Activated CD8-positive, alpha-beta memory T cell treated with anti-CD3 and anti-CD28 coated beads for 24 hours (primary cell): ENCODE measurements at regions not wholly inside any gene's neighbourhood (a gene's known extent, or its start where the extent isn't known, plus 50 kb on each side); places are given as distances from the start of the nearest gene placed in this dataset.
"Not testable (repeated sequence)": the region's sequence is repeated elsewhere in the genome, so short reads cannot be mapped to it uniquely, and the experiment has no call there.

Source experiments
- DNase-seq: peaks from one replicate; pipeline ENCODE4 v3.0.0-alpha.2; 2020

DNA sequence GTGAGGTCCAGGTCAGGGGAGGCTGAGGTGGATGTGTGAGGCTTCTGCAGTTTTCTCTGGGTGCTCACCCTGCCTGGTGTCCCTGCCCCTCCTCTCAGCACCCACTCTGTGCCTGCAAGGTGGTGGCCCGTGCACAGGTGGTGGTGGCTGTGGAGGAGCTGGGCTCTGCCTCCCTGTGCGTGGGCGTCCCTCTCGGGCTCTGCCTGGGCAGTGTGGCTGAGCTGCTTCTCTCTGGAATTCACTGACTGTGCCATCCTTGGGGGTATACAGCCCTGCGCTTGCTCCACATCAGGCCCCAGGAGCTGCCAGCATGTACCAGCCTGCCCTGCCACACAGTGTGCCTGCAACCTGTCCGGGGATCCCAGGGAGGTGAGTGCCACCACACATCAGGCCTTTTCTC lies 369.8 kb downstream of the TMEM121 start:
- not testable (repeated sequence) for DNase-seq

- DNase-seq, result not testable (repeated sequence)
Observed at GRCh38 chr14:105896961-105897724, 370.8 kb downstream of the TMEM121 start.

GRCh38 chr14:105897725-105898113 lies 371.3 kb downstream of the TMEM121 start:
- no peak for DNase-seq

GRCh38 chr14:105898482-105899010 lies 372.2 kb downstream of the TMEM121 start:
- no peak for DNase-seq

DNA sequence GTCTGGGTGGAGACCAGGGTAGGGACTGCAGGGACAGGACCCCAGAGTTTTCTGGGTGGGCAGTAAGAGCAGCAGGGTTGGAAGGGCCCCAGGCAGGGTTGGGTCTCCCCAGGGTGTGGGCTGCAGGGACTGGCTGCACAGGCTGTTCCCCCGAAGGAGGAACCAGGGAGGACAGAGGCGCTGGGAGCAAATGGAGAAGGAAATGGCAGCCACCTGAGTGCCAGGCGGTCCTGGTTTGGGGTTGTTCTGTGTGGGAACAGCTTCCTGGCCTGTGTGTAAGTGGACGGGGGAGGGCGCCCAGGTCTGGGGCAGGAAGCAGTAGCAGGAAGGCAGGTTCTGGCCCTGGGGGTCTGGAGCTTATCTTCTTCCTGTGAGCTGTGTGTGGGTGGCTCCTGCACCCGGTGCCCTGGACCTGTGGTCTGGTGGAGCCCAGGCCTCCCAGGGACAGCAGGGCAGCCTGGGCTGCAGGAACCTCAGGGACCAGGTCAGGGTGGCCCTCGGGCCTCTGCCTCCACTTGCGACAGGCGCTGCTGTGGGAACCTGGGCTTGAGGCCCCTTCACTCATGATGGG lies 372.8 kb downstream of the TMEM121 start:
- DNase-seq, result no peak

DNA sequence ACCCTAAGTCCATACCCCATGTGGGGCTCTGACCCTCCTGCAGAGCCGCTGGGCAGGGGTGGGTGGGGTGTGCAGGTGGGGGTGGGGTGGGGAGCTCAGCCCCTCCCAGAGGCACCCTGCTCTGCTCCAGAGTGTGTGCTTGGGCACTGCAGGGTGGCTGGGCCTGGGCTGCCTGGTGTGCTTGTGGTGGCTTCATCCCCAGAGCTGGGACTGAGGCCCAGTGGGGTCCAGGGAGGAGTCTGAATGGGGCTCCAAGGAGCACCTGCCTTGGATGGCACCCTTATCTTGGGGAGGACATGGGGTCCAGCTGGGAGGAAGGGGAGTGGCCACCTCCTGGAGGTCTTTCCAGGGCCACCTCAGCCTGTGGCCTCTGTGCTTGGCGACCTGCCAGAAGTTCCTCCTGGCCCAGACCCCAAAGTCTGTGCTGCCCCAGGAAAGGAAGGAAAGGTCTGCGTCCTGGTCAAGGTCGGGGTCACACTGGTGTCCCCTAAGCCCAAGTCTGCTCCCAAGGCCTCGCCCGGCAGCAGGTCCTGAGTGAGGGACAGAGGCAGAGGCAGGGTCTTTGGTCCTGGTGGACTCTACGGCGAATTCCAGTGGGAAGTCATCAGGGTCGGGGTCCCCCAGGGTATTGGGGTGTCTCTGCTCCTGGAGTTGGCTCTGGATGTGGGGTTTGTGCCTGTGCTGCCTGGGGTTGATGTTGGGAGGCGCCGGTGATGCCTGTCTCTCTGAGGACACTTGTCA lies 373.4 kb downstream of the TMEM121 start:
- DNase-seq, result no peak

GRCh38 chr14:105900398-105901160 lies 374.2 kb downstream of the TMEM121 start:
- no peak for DNase-seq

- no peak for DNase-seq
Observed at GRCh38 chr14:105901226-105901625, 374.8 kb downstream of the TMEM121 start.

DNA sequence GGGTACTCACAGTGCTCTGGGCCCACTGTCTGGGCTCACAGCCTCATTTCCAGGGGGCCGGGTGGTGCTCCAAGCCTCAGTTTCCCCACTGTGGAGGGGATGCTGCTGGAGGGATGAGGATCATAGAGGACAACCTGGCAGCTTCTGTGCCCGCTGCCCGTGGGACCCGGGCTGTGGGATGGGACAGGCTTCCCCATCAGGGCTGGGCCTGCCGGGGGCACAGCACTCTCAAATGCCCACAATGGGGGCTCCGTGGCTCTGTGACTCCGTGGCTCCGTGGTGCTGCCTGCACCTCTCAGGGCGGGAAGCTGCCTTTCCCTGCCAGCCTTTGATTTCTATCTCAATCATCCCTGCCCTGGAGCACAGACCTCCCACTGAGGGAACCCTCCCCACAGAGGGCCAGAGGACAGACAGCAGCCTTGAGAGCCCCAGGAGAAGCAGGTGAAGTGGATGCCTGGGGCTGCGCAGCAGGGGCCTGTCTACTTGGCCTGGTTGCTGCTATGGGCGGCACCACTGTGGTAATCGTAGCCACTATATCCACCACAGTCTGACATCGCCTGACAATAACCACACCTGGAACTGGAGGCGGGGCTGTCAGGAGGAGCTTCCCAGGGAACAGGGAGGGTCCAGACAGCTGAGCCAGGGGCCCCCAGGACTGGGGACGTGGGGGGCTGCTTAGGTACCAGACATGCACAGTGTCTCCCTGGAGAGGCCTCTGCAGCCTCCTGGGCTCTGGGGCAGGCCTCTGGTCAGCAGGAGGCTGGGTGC lies 375.9 kb downstream of the TMEM121 start:
- DNase-seq, result no peak

GRCh38 chr14:105902899-105903165 lies 376.4 kb downstream of the TMEM121 start:
- DNase-seq, result not testable (repeated sequence)

DNA sequence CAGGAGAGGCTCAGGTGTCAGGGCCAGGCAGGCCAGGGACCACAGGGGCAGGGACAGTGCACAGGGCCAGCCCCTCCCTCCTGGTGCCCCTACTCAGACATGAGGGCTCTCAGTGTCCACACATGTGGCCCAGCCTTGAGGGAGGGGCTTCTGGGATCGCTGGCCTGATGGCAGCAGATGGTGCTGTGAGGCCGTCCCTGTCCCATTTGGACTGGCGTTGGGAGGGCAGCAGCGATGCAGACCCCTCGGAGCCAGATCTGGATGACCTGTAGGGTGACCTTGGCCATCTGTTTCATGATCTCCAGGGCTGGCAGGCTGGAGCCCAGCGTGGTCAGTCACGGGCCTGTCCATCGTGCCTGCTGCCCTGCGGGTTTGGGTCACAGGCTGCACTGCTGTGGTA lies 377.6 kb downstream of the TMEM121 start:
- DNase-seq, result no peak

- no peak for DNase-seq
Observed at GRCh38 chr14:105904379-105904778, 378.0 kb downstream of the TMEM121 start.

GRCh38 chr14:105905456-105905855 lies 379.1 kb downstream of the TMEM121 start:
- DNase-seq, result no peak

DNA sequence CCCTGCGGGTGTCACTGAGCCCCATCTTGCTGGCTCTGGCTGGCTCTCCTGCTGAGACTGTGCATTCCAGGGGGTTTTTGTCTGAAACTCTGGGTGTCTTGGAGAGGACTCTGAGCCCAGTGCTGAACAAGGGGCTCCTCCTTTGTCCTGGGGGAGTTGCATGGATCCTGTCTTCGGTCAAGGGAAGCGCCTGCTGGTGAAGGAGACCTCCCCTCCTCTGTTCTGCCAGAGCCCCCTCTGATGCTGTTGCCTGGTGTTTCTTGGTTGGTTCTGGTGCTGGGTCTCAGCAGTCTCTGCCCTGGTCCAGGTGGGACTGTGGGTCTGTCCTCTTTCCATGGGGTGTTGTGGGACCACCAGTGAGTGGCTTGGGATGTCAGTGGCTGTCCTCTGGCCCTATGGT lies 380.9 kb downstream of the TMEM121 start:
- no peak for DNase-seq

GRCh38 chr14:105908006-105908405 lies 381.6 kb downstream of the TMEM121 start:
- DNase-seq, result no peak

DNA sequence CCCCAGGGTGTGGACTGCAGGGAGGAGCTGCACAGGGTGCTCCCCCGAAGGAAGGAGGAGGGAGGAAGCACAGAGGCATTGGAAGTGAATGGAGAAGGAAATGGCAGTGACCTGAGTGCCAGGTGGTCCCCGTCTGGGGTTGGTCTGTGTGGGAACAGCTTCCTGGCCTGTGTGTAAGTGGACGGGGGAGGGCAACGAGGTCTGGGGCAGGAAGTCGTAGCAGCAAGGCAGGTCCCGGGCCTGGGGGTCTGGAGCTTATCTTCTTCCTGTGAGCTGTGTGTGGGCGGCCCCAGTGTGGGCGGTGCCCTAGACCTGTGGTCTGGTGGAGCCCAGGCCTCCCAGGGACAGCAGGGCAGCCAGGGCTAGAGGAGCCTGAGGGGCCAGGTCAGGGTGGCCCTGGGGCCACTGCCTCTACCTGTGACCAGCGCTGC lies 382.1 kb downstream of the TMEM121 start:
- DNase-seq, result no peak

DNA sequence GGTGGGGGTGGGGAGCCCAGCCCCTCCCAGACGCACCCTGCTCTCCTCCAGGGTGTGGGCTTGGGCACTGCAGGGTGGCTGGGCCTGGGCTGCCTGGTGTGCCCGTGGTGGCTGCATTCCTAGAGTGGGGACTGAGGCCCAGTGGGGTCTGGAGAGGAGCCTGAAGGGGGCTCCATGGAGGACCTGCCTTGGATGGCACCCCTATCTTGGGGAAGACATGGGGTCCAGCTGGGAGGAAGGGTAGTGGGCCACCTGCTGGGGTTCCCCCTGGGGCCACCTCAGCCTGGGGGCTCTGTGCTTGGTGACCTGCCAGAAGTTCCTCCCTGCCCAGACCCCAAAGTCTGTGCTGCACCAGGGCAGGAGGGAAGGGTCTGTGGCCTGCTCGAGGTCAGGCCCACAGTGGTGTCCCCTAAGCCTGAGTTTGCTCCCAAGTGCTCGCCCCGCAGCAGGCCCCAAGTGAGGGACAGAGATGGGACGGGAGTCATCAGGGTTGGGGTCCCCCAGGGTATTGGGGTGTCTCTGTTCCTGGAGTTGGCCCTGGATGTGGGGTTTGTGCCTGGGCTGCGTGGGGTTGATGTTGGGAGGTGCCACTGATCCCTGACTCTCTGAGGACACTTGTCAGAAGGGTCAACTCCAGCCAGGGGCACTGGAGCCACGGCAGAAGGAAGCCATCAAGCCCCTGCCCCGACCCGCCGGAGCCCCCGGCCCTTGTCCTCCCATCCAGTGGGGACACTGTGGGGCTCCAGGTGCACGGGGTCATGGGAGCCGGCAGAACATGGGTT lies 382.9 kb downstream of the TMEM121 start:
- DNase-seq, result no peak

DNA sequence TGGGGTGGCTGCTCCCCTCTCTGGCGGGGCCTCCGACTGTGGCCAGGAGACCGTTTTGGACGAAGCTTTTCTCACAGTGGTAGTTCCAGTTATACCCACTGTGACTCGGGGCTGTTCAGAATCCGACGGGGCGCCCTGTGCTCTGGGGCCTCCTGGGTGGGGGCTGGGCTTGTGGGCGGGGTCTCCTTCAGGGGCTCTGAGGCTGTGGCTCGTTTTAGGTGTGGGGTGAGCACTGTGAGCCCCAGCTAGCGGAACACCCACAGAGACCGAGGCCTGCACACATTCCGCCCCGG lies 383.4 kb downstream of the TMEM121 start:
- DNase-seq, result not testable (repeated sequence)

- DNase-seq, result no peak
Observed at GRCh38 chr14:105910426-105910825, 384.0 kb downstream of the TMEM121 start.

GRCh38 chr14:105911006-105911847 lies 384.8 kb downstream of the TMEM121 start:
- DNase-seq, result no peak

GRCh38 chr14:105911848-105912292 lies 385.5 kb downstream of the TMEM121 start:
- DNase-seq, result not testable (repeated sequence)
